Keratinocyte (primary cell): ENCODE measurements at regions not wholly inside any gene's neighbourhood (a gene's known extent, or its start where the extent isn't known, plus 50 kb on each side); places are given as distances from the start of the nearest gene placed in this dataset.

ENCODE experiments used
- DNase-seq: peaks from one replicate; pipeline ENCODE4 v3.0.0-alpha.2; 2011; ENCODE audit warnings: low read depth, missing footprints, low spot score
- FAIRE-seq: peaks from 2 replicates; lab custom pipeline; 2011; peaks lifted over from hg19 to GRCh38; lab: Jason Lieb, UNC
- H2AFZ ChIP-seq: 2 replicates; pipeline ENCODE4 v1.6.0; 2012; ENCODE audit warnings: low read length, control low read depth, inconsistent platforms; ENCODE audit not compliant: control insufficient read depth
- H3K27ac ChIP-seq: 2 replicates; pipeline ENCODE4 v1.5.1; 2011; ENCODE audit warnings: low read length; ENCODE audit not compliant: control insufficient read depth, insufficient read depth
- H3K27me3 ChIP-seq: 3 replicates; pipeline ENCODE4 v1.6.0; 2011; ENCODE audit warnings: low read length; ENCODE audit not compliant: control insufficient read depth, insufficient read depth; ENCODE audit errors: extremely low read depth
- H3K36me3 ChIP-seq, 2 experiments: 2 replicates in 1 of 2; 3 replicates in 1 of 2; pipeline ENCODE4 v1.5.1; 2011; ENCODE audit warnings: low read length in 2 of 2, mild to moderate bottlenecking in 1 of 2; ENCODE audit not compliant: control insufficient read depth in 2 of 2, insufficient read depth in 2 of 2; ENCODE audit errors: extremely low read depth in 1 of 2
- H3K4me1 ChIP-seq: 3 replicates; pipeline ENCODE4 v1.5.1; 2011; ENCODE audit warnings: low read length; ENCODE audit not compliant: control insufficient read depth, insufficient read depth; ENCODE audit errors: extremely low read depth
- H3K4me2 ChIP-seq: 3 replicates; pipeline ENCODE4 v1.6.0; 2011; ENCODE audit warnings: low read depth, low read length; ENCODE audit not compliant: control insufficient read depth, insufficient read depth; ENCODE audit errors: extremely low read depth
- H3K4me3 ChIP-seq, 3 experiments: fragments of 200-600 bp in 1 of 3; sonication (generic) in 1 of 3; 2 replicates in 2 of 3; 3 replicates in 1 of 3; pipeline ENCODE4 v1.5.1; 2011 to 2016; ENCODE audit warnings: low read length in 3 of 3, mild to moderate bottlenecking in 3 of 3, control low read depth in 2 of 3, inconsistent platforms in 1 of 3, low read depth in 1 of 3, mixed read lengths in 1 of 3, mixed run types in 1 of 3, moderate library complexity in 1 of 3; ENCODE audit not compliant: control insufficient read depth in 2 of 3, insufficient read depth in 2 of 3; ENCODE audit errors: extremely low read depth in 1 of 3
- H3K79me2 ChIP-seq: 2 replicates; pipeline ENCODE4 v1.6.0; 2012; ENCODE audit warnings: low read length; ENCODE audit not compliant: control insufficient read depth, insufficient read depth
- H3K9ac ChIP-seq: 3 replicates; pipeline ENCODE4 v1.6.0; 2011; ENCODE audit warnings: low read length; ENCODE audit not compliant: control insufficient read depth, insufficient read depth; ENCODE audit errors: extremely low read depth
- H3K9me1 ChIP-seq: 3 replicates; pipeline ENCODE4 v1.6.0; 2011; ENCODE audit warnings: low read length; ENCODE audit not compliant: control insufficient read depth, insufficient read depth; ENCODE audit errors: extremely low read depth
- H3K9me3 ChIP-seq: 2 replicates; pipeline ENCODE4 v1.5.1; 2012; ENCODE audit warnings: low read depth, low read length; ENCODE audit not compliant: control insufficient read depth
- H4K20me1 ChIP-seq: 3 replicates; pipeline ENCODE4 v1.6.0; 2011; ENCODE audit warnings: low read length; ENCODE audit not compliant: control insufficient read depth, insufficient read depth; ENCODE audit errors: extremely low read depth
- EZH2 ChIP-seq: IDR thresholded peaks from one replicate; pipeline ENCODE4 v1.6.1; 2012; ENCODE audit warnings: inconsistent platforms, mild to moderate bottlenecking, low read length, moderate library complexity
- dilution Hi-C: fragments of 300-500 bp; cut with MboI; formaldehyde crosslinking; loops from one replicate; pipeline ENCODE4 v1.7.0; 2020; ENCODE audit warnings: low sequenced_read_pairs; ENCODE audit not compliant: extremely low pct_ligation_motif_present
- TF ChIP-seq, protein P1 (sequence below), 3 experiments: IDR thresholded peaks in 1 of 3; conservative IDR thresholded peaks in 1 of 3; optimal IDR thresholded peaks in 1 of 3; 2 replicates in 2 of 3; 3 replicates in 1 of 3; pipeline versions ENCODE3 to v1.5.1; 2011; ENCODE audit warnings: low read length in 3 of 3, mild to moderate bottlenecking in 3 of 3, moderate library complexity in 2 of 3, control low read depth in 1 of 3, inconsistent platforms in 1 of 3; ENCODE audit not compliant: insufficient read depth in 2 of 3; ENCODE audit errors: extremely low read depth in 1 of 3

DNA sequence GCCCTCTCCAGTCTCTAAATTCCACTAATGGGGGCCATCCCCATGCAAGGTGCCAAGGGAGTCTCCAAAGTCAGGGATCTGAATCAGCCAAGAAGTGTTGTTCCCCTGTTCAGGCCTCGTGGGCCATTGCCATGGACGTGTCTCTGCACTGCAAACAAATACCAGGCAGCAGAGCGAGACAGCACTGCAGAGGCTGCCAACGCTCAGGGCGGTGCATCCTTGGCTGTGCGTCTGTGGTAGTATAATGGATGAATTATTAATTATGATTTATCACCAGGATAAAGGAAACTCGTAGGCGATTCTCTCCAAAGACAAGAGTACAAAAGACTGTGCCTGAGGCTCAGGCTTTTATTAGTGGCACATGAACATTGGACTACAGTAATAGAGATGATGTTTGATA is 122.3 kb upstream of the NTF3 start:
- dilution Hi-C loops, result no loop called here
- no peak for DNase-seq
- TF ChIP-seq EZH2, result no peak
- TF ChIP-seq, protein P1, sequence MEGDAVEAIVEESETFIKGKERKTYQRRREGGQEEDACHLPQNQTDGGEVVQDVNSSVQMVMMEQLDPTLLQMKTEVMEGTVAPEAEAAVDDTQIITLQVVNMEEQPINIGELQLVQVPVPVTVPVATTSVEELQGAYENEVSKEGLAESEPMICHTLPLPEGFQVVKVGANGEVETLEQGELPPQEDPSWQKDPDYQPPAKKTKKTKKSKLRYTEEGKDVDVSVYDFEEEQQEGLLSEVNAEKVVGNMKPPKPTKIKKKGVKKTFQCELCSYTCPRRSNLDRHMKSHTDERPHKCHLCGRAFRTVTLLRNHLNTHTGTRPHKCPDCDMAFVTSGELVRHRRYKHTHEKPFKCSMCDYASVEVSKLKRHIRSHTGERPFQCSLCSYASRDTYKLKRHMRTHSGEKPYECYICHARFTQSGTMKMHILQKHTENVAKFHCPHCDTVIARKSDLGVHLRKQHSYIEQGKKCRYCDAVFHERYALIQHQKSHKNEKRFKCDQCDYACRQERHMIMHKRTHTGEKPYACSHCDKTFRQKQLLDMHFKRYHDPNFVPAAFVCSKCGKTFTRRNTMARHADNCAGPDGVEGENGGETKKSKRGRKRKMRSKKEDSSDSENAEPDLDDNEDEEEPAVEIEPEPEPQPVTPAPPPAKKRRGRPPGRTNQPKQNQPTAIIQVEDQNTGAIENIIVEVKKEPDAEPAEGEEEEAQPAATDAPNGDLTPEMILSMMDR (optimal IDR thresholded peaks at IDR 0.05 in 1 of 3, IDR thresholded peaks at IDR 0.05 in 1 of 3, conservative IDR thresholded peaks at IDR 0.05 in 1 of 3; ENCODE audit: extremely low read depth in 1 of 3, insufficient read depth in 2 of 3, low read length in 3 of 3), result no peak

DNA sequence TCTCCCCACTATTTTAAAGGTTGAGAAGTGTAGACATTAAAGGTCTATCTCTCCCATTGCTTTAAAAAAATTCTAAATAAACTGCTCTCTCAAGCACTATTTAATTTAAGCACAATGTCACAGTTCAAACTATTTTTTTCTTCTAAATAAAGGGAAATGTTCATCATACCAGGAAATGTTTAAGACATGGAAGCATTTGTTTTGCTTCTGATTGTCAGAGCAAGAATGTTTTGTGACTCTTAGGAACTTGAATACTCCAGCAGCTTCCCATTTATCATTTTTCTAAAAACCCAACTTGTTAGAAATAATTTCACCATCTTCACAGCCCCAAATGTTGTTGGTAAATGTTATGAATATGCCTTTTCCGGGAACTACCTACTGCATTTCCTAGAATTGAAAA is 121.8 kb upstream of the NTF3 start:
- H3K4me2 ChIP-seq, result no peak overlapping the region
- no peak for DNase-seq
- H3K4me1 ChIP-seq, result no peaks in the 10 kb centered on the region
- no peaks in the 10 kb centered on the region for H4K20me1 ChIP-seq
- H2AFZ ChIP-seq, result no peak overlapping the region
- H3K9me1 ChIP-seq, result no peaks in the 10 kb centered on the region
- dilution Hi-C loops, result no loop called here
- H3K4me3 ChIP-seq, result no peak overlapping the region
- TF ChIP-seq EZH2, result no peak
- TF ChIP-seq, protein P1 (optimal IDR thresholded peaks at IDR 0.05 in 1 of 3, IDR thresholded peaks at IDR 0.05 in 1 of 3, conservative IDR thresholded peaks at IDR 0.05 in 1 of 3; ENCODE audit: extremely low read depth in 1 of 3, insufficient read depth in 2 of 3, low read length in 3 of 3), result no peak
- FAIRE-seq, result no peak
- no peaks in the 10 kb centered on the region for H3K79me2 ChIP-seq
- H3K36me3 ChIP-seq, result no peaks in the 10 kb centered on the region
- H3K9me3 ChIP-seq, result no peaks in the 10 kb centered on the region
- no peak overlapping the region for H3K9ac ChIP-seq
- H3K27me3 ChIP-seq, result no peaks in the 10 kb centered on the region
- no peak overlapping the region for H3K27ac ChIP-seq

More for the DNA sequence above, 122.3 kb upstream of the NTF3 start:
- no peak overlapping the region for H3K27ac ChIP-seq
- no peak overlapping the region for H2AFZ ChIP-seq
- no peak for FAIRE-seq
- no peaks in the 10 kb centered on the region for H3K9me3 ChIP-seq
- H3K79me2 ChIP-seq, result no peaks in the 10 kb centered on the region
- no peaks in the 10 kb centered on the region for H3K9me1 ChIP-seq
- no peaks in the 10 kb centered on the region for H3K36me3 ChIP-seq
- no peak overlapping the region for H3K4me3 ChIP-seq
- no peaks in the 10 kb centered on the region for H4K20me1 ChIP-seq
- H3K4me1 ChIP-seq, result no peaks in the 10 kb centered on the region
- H3K9ac ChIP-seq, result no peak overlapping the region
- no peaks in the 10 kb centered on the region for H3K27me3 ChIP-seq
- no peak overlapping the region for H3K4me2 ChIP-seq
